IMR-90 (cell line): ENCODE measurements at regions not wholly inside any gene's neighbourhood (a gene's known extent, or its start where the extent isn't known, plus 50 kb on each side); places are given as distances from the start of the nearest gene placed in this dataset.

Experiments
- ATAC-seq: fragments of 200-7000 bp; cut with Tn5 transposase; 2 replicates; pipeline ENCODE4 v1.9.1; 2020; ENCODE audit warnings: low read depth, mild to moderate bottlenecking, moderate library complexity
- BruUV-seq: library from RNA; stranded (reverse); fragments of 400-500 nt; replicated peaks from 2 replicates; lab custom pipeline; 2021; lab: Mats Ljungman, UMichigan
- CTCF ChIA-PET: fragments of 300-600 bp; formaldehyde crosslinking; extraction: SDS; loops from one replicate; lab custom pipeline; 2021; ENCODE audit warnings: antibody characterized with exemption; lab: Yijun Ruan, JAX
- POLR2A ChIA-PET: fragments of 300-600 bp; sonication (Branson Sonifier 250); formaldehyde crosslinking; loops from one replicate; lab custom pipeline; 2022; ENCODE audit warnings: antibody characterized with exemption; ENCODE audit not compliant: unreplicated experiment; lab: Charles Lee
- DNase-seq: peaks from one replicate; pipeline ENCODE4 v3.0.0; 2013
- H2AFZ ChIP-seq: replicated peaks from 2 replicates; pipeline ENCODE3; 2013; ENCODE audit warnings: low read length, mild to moderate bottlenecking; ENCODE audit not compliant: poor library complexity
- H2AK5ac ChIP-seq: 2 replicates; pipeline ENCODE4 v1.6.1; 2013; ENCODE audit warnings: low read depth, low read length, inconsistent platforms
- H2AK9ac ChIP-seq: replicated peaks from 2 replicates; pipeline ENCODE3; 2013; ENCODE audit warnings: mild to moderate bottlenecking, low read depth, low read length, moderate library complexity; ENCODE audit not compliant: poor library complexity
- H2BK120ac ChIP-seq: 2 replicates; pipeline ENCODE4 v1.6.1; 2013; ENCODE audit warnings: low read depth, low read length, inconsistent platforms
- H2BK15ac ChIP-seq: 3 replicates; pipeline ENCODE4 v1.6.1; 2013; ENCODE audit warnings: low read depth, low read length, inconsistent platforms
- H2BK20ac ChIP-seq: 2 replicates; pipeline ENCODE4 v1.6.1; 2013; ENCODE audit warnings: low read depth, mild to moderate bottlenecking, inconsistent platforms, low read length, moderate library complexity
- H2BK5ac ChIP-seq: 2 replicates; pipeline ENCODE4 v1.6.1; 2013; ENCODE audit warnings: mild to moderate bottlenecking, low read depth, low read length, inconsistent platforms; ENCODE audit not compliant: poor library complexity, severe bottlenecking
- H3K14ac ChIP-seq: replicated peaks from 2 replicates; pipeline ENCODE4 v1.6.1; 2013; ENCODE audit warnings: low read depth, low read length, inconsistent platforms
- H3K18ac ChIP-seq: 2 replicates; pipeline ENCODE4 v1.6.1; 2013; ENCODE audit warnings: low read depth, low read length, control low read depth
- H3K23ac ChIP-seq: 2 replicates; pipeline ENCODE4 v1.6.1; 2013; ENCODE audit warnings: low read depth, low read length, inconsistent platforms
- H3K27ac ChIP-seq: 2 replicates; pipeline ENCODE4 v1.5.1; 2013; ENCODE audit warnings: mild to moderate bottlenecking, control low read depth, low read length; ENCODE audit not compliant: insufficient read depth
- H3K27me3 ChIP-seq: 2 replicates; pipeline ENCODE4 v1.6.1; 2013; ENCODE audit warnings: low read length; ENCODE audit not compliant: control insufficient read depth, insufficient read depth
- H3K36me3 ChIP-seq: 2 replicates; pipeline ENCODE4 v1.6.1; 2013; ENCODE audit warnings: low read length, mixed read lengths; ENCODE audit not compliant: control insufficient read depth, insufficient read depth
- H3K4ac ChIP-seq: 2 replicates; pipeline ENCODE4 v1.6.1; 2013; ENCODE audit warnings: low read depth, low read length, inconsistent platforms
- H3K4me1 ChIP-seq: 2 replicates; pipeline ENCODE4 v1.6.1; 2013; ENCODE audit warnings: low read length, mixed read lengths; ENCODE audit not compliant: control insufficient read depth, insufficient read depth
- H3K4me2 ChIP-seq: 2 replicates; pipeline ENCODE4 v1.6.1; 2013; ENCODE audit warnings: low read depth, mild to moderate bottlenecking, control low read depth, low read length, moderate library complexity
- H3K4me3 ChIP-seq: 2 replicates; pipeline ENCODE4 v1.5.1; 2013; ENCODE audit warnings: low read depth, mild to moderate bottlenecking, control low read depth, low read length, moderate library complexity; ENCODE audit not compliant: insufficient read depth
- H3K56ac ChIP-seq: 2 replicates; pipeline ENCODE4 v1.6.1; 2013; ENCODE audit warnings: low read length, inconsistent platforms; ENCODE audit not compliant: insufficient read depth; ENCODE audit errors: extremely low read depth
- H3K79me1 ChIP-seq, 2 experiments: 2 replicates each; pipeline ENCODE4 v1.6.1; 2013; ENCODE audit warnings: low read length in 2 of 2, inconsistent platforms in 1 of 2, low read depth in 1 of 2
- H3K9ac ChIP-seq: 2 replicates; pipeline ENCODE4 v1.6.1; 2013; ENCODE audit warnings: low read depth, low read length, control low read depth
- H3K9me1 ChIP-seq: 2 replicates; pipeline ENCODE4 v1.6.1; 2013; ENCODE audit warnings: low read length, inconsistent platforms; ENCODE audit not compliant: insufficient read depth
- H3K9me3 ChIP-seq: 2 replicates; pipeline ENCODE4 v1.6.1; 2013; ENCODE audit warnings: low read length; ENCODE audit not compliant: control insufficient read depth, insufficient read depth
- H4K20me1 ChIP-seq: 2 replicates; pipeline ENCODE4 v1.6.1; 2013; ENCODE audit warnings: low read length, inconsistent platforms; ENCODE audit not compliant: insufficient read depth
- H4K5ac ChIP-seq: 2 replicates; pipeline ENCODE4 v1.6.1; 2013; ENCODE audit warnings: mild to moderate bottlenecking, low read depth, low read length, control low read depth
- H4K8ac ChIP-seq, 2 experiments: 2 replicates each; pipeline ENCODE4 v1.6.1; 2013; ENCODE audit warnings: low read depth in 2 of 2, low read length in 2 of 2, control low read depth in 1 of 2, inconsistent platforms in 1 of 2
- H4K91ac ChIP-seq: 2 replicates; pipeline ENCODE4 v1.6.1; 2013; ENCODE audit warnings: low read depth, low read length, inconsistent platforms; ENCODE audit not compliant: insufficient read depth
- BHLHE40 ChIP-seq: fragments of 150-350 bp; IDR thresholded peaks from 2 replicates; pipeline ENCODE4 v1.6.1; 2016; ENCODE audit warnings: mild to moderate bottlenecking, low read depth, low read length
- CEBPB ChIP-seq: IDR thresholded peaks from 2 replicates; pipeline ENCODE4 v1.6.1; 2012; ENCODE audit warnings: low read depth, low read length, improper control_type of control experiment
- CHD1 ChIP-seq: IDR thresholded peaks from 2 replicates; pipeline ENCODE4 v1.6.1; 2012; ENCODE audit warnings: low read depth, low read length, improper control_type of control experiment
- ELK1 ChIP-seq: fragments of 150-350 bp; IDR thresholded peaks from 2 replicates; pipeline ENCODE4 v1.6.1; 2016; ENCODE audit warnings: low read depth, mild to moderate bottlenecking, low read length, moderate library complexity, borderline replicate concordance
- FOS ChIP-seq: fragments of 150-350 bp; IDR thresholded peaks from 2 replicates; pipeline ENCODE4 v1.6.1; 2016; ENCODE audit warnings: low read depth, low read length
- MAFK ChIP-seq: IDR thresholded peaks from 2 replicates; pipeline ENCODE4 v1.6.1; 2012; ENCODE audit warnings: low read depth, low read length, improper control_type of control experiment
- MAZ ChIP-seq: IDR thresholded peaks from 2 replicates; pipeline ENCODE4 v1.6.1; 2012; ENCODE audit warnings: low read depth, mild to moderate bottlenecking, low read length, improper control_type of control experiment, moderate library complexity, borderline replicate concordance
- MXI1 ChIP-seq: IDR thresholded peaks from 2 replicates; pipeline ENCODE4 v1.6.1; 2012; ENCODE audit warnings: low read depth, mild to moderate bottlenecking, low read length, moderate library complexity, borderline replicate concordance
- NFE2L2 ChIP-seq: fragments of 150-350 bp; IDR thresholded peaks from 2 replicates; pipeline ENCODE4 v1.6.1; 2016; ENCODE audit warnings: low read depth, mild to moderate bottlenecking, low read length
- POLR2A ChIP-seq: IDR thresholded peaks from 2 replicates; pipeline ENCODE4 v1.6.1; 2012; ENCODE audit warnings: mild to moderate bottlenecking, low read depth, low read length
- RAD21 ChIP-seq: IDR thresholded peaks from 2 replicates; pipeline ENCODE4 v1.6.1; 2012; ENCODE audit warnings: low read length, improper control_type of control experiment
- RCOR1 ChIP-seq: IDR thresholded peaks from 2 replicates; pipeline ENCODE4 v1.6.1; 2012; ENCODE audit warnings: mild to moderate bottlenecking, low read length, improper control_type of control experiment; ENCODE audit not compliant: insufficient replicate concordance
- RFX5 ChIP-seq: IDR thresholded peaks from 2 replicates; pipeline ENCODE4 v1.8.0; 2012; ENCODE audit warnings: low read depth, mild to moderate bottlenecking, low read length, moderate library complexity
- SMC3 ChIP-seq: fragments of 150-350 bp; IDR thresholded peaks from 2 replicates; pipeline ENCODE4 v1.6.1; 2016; ENCODE audit warnings: low read depth, mild to moderate bottlenecking, antibody characterized with exemption, low read length, moderate library complexity
- USF2 ChIP-seq: fragments of 150-350 bp; IDR thresholded peaks from 2 replicates; pipeline ENCODE4 v1.6.1; 2017; ENCODE audit warnings: mild to moderate bottlenecking, antibody characterized with exemption, low read length, low read depth
- WGBS, 2 experiments: methylation state at CpG; one replicate each; pipeline versions ENCODE4 v1.1.5 to v1.1.7; 2013; ENCODE audit warnings: missing lambda C conversion rate in 2 of 2; ENCODE audit not compliant: insufficient read length in 1 of 2; ENCODE audit errors: extremely low coverage in 2 of 2; 5-methylcytosine and 5-hydroxymethylcytosine counted together
- dilution Hi-C: fragments of 300-500 bp; cut with HindIII; formaldehyde crosslinking; loops from one replicate; pipeline ENCODE4 v1.14.3; 2018; ENCODE audit warnings: low sequenced_read_pairs; ENCODE audit not compliant: unreplicated experiment
- in situ Hi-C: fragments of 300-500 bp; cut with MboI; formaldehyde crosslinking; loops from 3 replicates; pipeline ENCODE4 v1.14.3; 2019; ENCODE audit warnings: low sequenced_read_pairs, inconsistent platforms, mixed read lengths
- intact Hi-C: fragments of 100-400 bp; cut with micrococcal nuclease; formaldehyde crosslinking; loops from 2 replicates; pipeline ENCODE4 v1.10.0; 2022

GRCh38 chr3:139774560-139775302 lies 97.0 kb upstream of the NMNAT3 start:
- DNase-seq (no peak), ATAC-seq (no peak)
- Histone ChIP-seq H3K79me1 (no peaks in the 10 kb centered on the region), H2AK5ac (no peak overlapping the region), H4K91ac (no peak overlapping the region), H3K4me2 (no peak overlapping the region), H2BK120ac (no peak overlapping the region), H2AFZ (no peak overlapping the region), H4K20me1 (no peaks in the 10 kb centered on the region), H3K4me3 (no peak overlapping the region), H3K9ac (no peak overlapping the region), H2BK15ac (no peak overlapping the region), H3K23ac (no peak overlapping the region), H2AK9ac (no peak overlapping the region), H3K56ac (no peak overlapping the region), H2BK5ac (no peak overlapping the region), H3K36me3 (no peaks in the 10 kb centered on the region), H3K9me3 (no peaks in the 10 kb centered on the region), H2BK20ac (no peak overlapping the region), H4K5ac (no peak overlapping the region), H3K14ac (no peak overlapping the region), H3K4ac (no peak overlapping the region), H4K8ac (no peak overlapping the region), H3K4me1 (no peaks in the 10 kb centered on the region), H3K18ac (no peak overlapping the region), H3K27ac (no peak overlapping the region), H3K27me3 (no peaks in the 10 kb centered on the region; the same call in 1 of the 2 replicates), H3K9me1 (no peaks in the 10 kb centered on the region; the same call in 1 of the 2 replicates)
- in situ Hi-C loops (no loop called here), intact Hi-C loops (no loop called here), dilution Hi-C loops (no loop called here)
- POLR2A ChIA-PET, result no interaction called here
- no TSS peak for BruUV-seq
- WGBS, 2 experiments, result no CpG with 5 or more reads among the region's 7 CpGs
- CTCF ChIA-PET, result no interaction called here
- TF ChIP-seq CEBPB, result no peak
- no peak for TF ChIP-seq RCOR1
- TF ChIP-seq CHD1, result no peak
- no peak for TF ChIP-seq SMC3
- TF ChIP-seq MAZ, result no peak
- TF ChIP-seq RAD21, result no peak
- TF ChIP-seq POLR2A, result no peak
- TF ChIP-seq BHLHE40, result no peak
- no peak for TF ChIP-seq ELK1
- no peak for TF ChIP-seq RFX5
- TF ChIP-seq MAFK, result no peak
- no peak for TF ChIP-seq USF2
- TF ChIP-seq MXI1, result no peak
- no peak for TF ChIP-seq NFE2L2
- no peak for TF ChIP-seq FOS
